ENCODE measurements at regions not wholly inside any gene's neighbourhood (a gene's known extent, or its start where the extent isn't known, plus 50 kb on each side); places are given as distances from the start of the nearest gene placed in this dataset.

- Histone ChIP-seq H3K9ac (ENCODE audit: extremely low read depth, insufficient read length, low read length) (no peak overlapping the region), H2BK20ac (ENCODE audit: low read depth, low read length, poor library complexity, severe bottlenecking) (no peak overlapping the region), H2AK5ac (ENCODE audit: insufficient read length, low read length) (no peak overlapping the region), H2BK12ac (ENCODE audit: insufficient read length, low read depth, low read length) (no peak overlapping the region), H2BK5ac (ENCODE audit: insufficient read length, low read length) (no peak overlapping the region), H3K27ac (ENCODE audit: insufficient read length, low read depth, low read length) (no peak overlapping the region), H2AFZ (ENCODE audit: low read length) (no peak overlapping the region), H3K56ac (ENCODE audit: insufficient read length, low read depth, low read length) (no peak overlapping the region), H3K4me1 (ENCODE audit: insufficient read depth, low read length) (no peaks in the 10 kb centered on the region), H3K4me2 (ENCODE audit: insufficient read depth, insufficient read length, low read length) (no peak overlapping the region), H3K23me2 (ENCODE audit: insufficient read length, low read depth, low read length, poor library complexity, severe bottlenecking) (no peaks in the 10 kb centered on the region), H4K20me1 (ENCODE audit: control insufficient read depth, insufficient read depth, insufficient read length) (no peaks in the 10 kb centered on the region), H3K23ac (ENCODE audit: insufficient read length, low read depth, low read length) (no peak overlapping the region), H3K27me3 (ENCODE audit: insufficient read depth, low read length) (no peaks in the 10 kb centered on the region), H4K91ac (ENCODE audit: insufficient read length, low read depth, low read length) (no peak overlapping the region), H2BK120ac (ENCODE audit: low read depth, low read length, poor library complexity, severe bottlenecking) (no peak overlapping the region), H3K14ac (ENCODE audit: insufficient read depth, low read length) (no peak overlapping the region), H3T11ph (ENCODE audit: low read length) (no peak overlapping the region), H4K8ac (replicated peaks; ENCODE audit: insufficient read length, low read depth, low read length) (no peak overlapping the region), H4K5ac (ENCODE audit: insufficient read length, low read depth, low read length) (no peak overlapping the region), H3K4ac (ENCODE audit: low read depth, low read length) (no peak overlapping the region), H3K79me2 (ENCODE audit: insufficient read depth, low read length) (no peaks in the 10 kb centered on the region), H3K9me3 (ENCODE audit: control insufficient read depth, low read depth, low read length) (no peaks in the 10 kb centered on the region), H2BK15ac (ENCODE audit: low read depth, low read length) (no peak overlapping the region), H3K79me1 (ENCODE audit: insufficient read depth, low read depth, low read length, poor library complexity, severe bottlenecking) (no peaks in the 10 kb centered on the region), H3K18ac (ENCODE audit: insufficient read length, low read depth, low read length) (no peak overlapping the region)
- Mint-ChIP-seq H3K36me3 (ENCODE audit: insufficient read depth in 1 of 3, low read depth in 3 of 3) (peaks cover 2 to 6% (median 5%) of the 10 kb centered on the region in 3 experiments; a peak in 6 of 7 replicates), H3K4me3 (no peak overlapping the region), H3K4me1 (no peaks in the 10 kb centered on the region), H3K27ac (no peak overlapping the region), H3K9me3 (peaks cover 44 to 68% of the 10 kb centered on the region in 2 experiments), H3K27me3 (ENCODE audit: low read depth) (peaks cover 2% of the 10 kb centered on the region; the same call in 1 of the 2 replicates)
- no peak for DNase-seq
- TF ChIP-seq CTCF (conservative IDR thresholded peaks at IDR 0.05), result no peak
Observed at GRCh38 chr11:59295435-59295834, 63.3 kb upstream of the OR5AN1 start.
